ENCODE measurements at regions not wholly inside any gene's neighbourhood (a gene's known extent, or its start where the extent isn't known, plus 50 kb on each side); places are given as distances from the start of the nearest gene placed in this dataset.
"Not testable (repeated sequence)": the region's sequence is repeated elsewhere in the genome, so short reads cannot be mapped to it uniquely, and the experiment has no call there.

DNA sequence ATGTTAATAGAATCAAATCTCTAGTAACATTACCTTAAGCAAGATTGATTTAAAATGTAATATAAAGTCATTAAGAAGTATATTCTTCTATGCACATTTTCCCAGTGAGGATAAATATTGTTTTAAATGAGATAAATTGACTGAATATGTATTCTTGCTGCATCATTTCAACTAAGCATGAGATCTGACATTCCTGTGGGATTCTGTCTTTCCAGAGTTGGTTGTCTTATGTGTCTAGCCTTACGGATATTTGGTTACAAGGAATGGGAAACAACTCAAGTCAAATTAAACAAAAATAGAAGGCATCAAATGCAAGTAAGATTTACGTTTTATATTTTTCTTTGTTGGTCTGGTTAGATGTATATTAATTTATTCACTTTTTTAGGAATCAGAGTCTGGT is 287.5 kb downstream of the PTGER3 start:
- DNase-seq: no peak

DNA sequence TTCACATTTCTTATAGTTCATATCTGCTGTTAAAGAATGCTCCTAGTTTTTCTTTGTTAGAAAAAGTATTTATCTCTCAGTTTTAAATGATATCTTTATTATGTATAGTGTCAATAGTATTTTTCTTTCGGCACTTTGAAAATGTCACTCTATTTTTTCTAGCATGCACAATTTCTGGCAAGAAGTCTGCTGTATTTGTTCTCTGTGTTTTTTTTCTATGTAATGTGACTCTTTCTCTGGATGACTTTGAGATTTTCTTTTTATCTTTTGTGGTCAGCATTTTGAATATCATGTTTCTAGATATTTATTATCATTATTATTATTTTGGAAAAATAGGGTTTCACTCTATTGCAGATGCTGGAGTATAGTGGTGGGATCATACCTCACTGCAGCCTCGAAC is 285.2 kb downstream of the PTGER3 start:
- no peak for DNase-seq

GRCh38 chr1:70764747-70765146 is 282.9 kb downstream of the PTGER3 start:
- no peak for DNase-seq

DNA sequence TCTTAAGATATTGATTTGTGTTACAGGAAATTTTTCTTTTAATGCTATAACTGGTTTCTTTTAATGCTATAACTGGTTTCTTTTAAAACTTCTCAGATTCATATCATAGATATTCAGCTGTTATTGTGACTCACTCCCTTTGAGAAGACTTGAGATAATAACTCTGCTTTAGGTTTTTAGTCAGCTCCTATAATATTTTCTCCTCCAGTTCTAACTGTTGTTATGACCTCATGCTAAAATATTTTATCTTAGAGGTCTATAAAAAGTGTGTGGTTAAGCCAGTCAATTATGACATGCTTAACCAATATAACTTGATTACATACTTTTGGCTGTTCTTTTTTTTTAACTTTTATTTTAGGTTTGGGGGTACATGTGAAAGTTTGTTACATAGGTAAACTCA is 280.2 kb downstream of the PTGER3 start:
- DNase-seq: no peak

DNA sequence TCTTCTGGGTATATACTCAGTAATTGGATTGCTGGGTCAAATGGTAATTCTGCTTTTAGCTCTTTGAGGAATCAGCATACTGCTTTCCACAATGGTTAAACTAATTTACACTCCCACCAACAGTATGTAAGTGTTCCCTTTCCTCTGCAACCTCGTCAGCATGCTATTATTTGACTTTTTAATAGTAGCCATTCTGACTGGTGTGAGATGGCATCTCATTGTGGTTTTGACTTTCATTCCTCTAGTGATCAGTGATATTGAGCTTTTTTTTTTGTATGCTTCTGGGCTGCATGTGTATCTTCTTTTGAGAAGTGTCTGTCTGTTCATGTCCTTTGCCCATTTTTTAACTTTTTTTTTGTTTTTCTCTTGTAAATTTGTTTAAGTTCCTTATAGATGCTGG is 279.4 kb downstream of the PTGER3 start:
- no peak for DNase-seq

- no peak for DNase-seq
These were observed 269.4 kb downstream of the PTGER3 start for GRCh38 chr1:70778056-70778762.

DNA sequence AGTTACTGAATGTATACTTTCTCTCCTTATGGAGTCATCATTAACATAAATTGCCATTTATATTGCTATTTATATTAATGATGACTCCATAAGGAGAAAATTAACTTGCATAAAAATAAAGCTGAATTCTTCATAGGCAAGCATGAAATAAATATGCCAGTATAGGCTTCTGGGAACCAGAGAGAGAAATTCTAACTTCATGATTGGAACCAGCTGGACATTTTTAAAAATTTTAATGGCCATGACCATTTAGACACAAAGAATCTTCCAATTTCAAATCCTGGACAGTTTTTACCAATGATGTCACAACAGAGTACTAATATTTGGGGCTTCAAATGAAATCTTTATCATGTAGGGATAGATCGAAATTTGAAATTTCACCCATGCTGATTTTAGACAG is 268.7 kb downstream of the PTGER3 start:
- DNase-seq: no peak

GRCh38 chr1:70779571-70779970 is 268.0 kb downstream of the PTGER3 start:
- no peak for DNase-seq

DNA sequence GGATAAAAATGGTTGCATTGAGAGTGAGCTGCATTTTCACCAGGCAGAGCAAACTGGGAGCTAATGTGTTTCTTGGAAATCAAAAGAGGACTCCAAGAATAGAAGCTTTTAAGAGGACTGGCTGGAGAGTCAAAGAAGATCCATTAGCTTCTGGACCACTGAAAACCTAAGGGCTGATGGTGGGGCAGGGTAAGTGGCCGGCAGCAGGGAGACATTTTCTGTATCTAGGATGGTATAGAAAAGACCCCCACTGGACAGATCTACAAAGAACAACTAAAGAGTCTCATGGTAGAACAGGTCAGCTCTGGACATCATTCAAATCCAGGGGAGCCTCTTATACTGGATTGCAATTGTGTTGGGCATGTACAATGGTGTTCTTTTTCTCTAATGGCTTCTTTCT is 262.3 kb downstream of the PTGER3 start:
- no peak for DNase-seq

GRCh38 chr1:70790232-70790923 is 257.2 kb downstream of the PTGER3 start:
- no peak for DNase-seq

GRCh38 chr1:70795064-70795463 is 252.6 kb downstream of the PTGER3 start:
- DNase-seq: not testable (repeated sequence)

DNA sequence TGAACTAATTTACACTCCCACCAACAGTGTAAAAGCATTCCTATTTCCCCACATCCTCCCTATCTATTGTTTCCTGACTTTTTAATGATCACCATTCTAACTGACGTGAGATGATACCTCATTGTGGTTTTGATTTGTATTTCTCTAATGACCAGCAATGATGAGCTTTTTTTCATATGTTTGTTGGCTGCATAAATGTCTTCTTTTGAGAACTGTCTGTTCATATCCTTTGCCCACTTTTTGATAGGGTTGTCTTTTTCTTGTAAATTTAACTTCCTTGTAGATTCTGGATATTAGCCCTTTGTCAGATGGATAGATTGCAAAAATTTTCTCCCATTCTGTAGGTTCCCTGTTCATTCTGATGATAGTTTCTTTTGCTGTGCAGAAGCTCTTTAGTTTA is 251.3 kb downstream of the PTGER3 start:
- not testable (repeated sequence) for DNase-seq

DNA sequence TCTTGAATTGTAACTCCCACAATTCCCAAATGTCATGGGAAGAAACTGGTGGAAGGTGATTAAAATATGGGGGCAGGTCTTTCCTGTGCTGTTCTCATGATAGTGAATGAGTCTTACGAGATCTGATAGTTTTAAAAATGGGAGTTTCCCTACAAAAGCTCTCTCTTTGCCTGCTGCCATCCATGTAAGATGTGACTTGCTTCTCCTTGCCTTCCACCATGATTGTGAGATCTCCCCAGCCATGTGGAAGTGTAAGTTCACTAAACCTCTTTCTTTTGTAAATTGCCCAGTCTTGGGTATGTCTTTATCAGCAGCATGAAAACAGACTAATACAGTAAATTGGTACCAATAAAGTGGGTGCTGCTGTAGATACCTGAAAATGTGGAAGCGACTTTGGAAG is 245.0 kb downstream of the PTGER3 start:
- DNase-seq: not testable (repeated sequence)

GRCh38 chr1:70805641-70806040 is 242.0 kb downstream of the PTGER3 start:
- DNase-seq: no peak

DNA sequence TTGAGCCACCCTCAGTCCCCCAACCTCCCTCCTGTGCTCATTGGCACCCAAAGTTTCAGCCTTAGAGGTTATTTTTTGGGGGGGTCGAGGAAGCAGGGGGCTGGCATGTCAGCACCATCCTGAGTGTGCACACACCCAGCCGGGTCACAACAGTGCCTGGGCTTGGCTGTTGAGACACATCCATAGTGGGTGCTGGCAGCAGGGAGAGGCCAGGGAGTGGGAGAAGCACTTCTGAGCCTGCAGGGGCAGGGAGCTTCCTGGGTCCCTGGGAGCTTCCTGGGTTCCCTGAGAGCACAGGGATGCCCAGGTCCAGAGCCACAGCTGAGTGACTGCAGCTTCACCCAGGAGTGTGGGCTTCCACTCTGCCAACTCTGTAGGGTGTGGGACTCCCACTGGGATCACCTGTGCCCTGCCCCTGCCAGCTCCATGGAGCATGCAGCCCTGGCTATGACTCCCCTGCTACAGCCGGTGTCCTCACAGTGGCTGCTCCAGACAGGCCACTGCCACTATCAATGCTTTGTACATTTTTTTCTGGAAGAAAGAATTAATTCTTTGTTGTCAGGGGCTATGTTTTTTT is 240.4 kb downstream of the PTGER3 start:
- DNase-seq: no peak

DNA sequence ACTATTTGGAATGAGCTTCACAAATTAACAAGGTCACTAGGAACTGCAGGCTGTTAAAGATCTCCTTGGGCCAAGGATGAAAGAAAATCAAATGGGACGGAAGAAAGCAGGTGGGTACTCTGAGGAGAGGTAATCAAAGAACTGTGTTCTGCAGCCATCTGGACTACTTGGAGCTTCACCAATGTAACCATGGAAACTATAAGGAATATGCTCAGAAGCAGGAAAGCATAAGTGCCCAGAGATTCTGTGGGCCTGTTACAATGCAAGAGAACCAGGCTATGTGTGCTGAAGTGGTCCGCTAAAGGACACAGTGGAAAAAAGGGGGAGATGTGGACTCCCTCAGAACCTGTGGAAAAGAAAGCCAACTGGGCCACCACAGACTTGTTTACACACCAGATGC is 238.5 kb downstream of the PTGER3 start:
- DNase-seq: no peak

GRCh38 chr1:70811815-70812214 is 235.8 kb downstream of the PTGER3 start:
- no peak for DNase-seq

DNA sequence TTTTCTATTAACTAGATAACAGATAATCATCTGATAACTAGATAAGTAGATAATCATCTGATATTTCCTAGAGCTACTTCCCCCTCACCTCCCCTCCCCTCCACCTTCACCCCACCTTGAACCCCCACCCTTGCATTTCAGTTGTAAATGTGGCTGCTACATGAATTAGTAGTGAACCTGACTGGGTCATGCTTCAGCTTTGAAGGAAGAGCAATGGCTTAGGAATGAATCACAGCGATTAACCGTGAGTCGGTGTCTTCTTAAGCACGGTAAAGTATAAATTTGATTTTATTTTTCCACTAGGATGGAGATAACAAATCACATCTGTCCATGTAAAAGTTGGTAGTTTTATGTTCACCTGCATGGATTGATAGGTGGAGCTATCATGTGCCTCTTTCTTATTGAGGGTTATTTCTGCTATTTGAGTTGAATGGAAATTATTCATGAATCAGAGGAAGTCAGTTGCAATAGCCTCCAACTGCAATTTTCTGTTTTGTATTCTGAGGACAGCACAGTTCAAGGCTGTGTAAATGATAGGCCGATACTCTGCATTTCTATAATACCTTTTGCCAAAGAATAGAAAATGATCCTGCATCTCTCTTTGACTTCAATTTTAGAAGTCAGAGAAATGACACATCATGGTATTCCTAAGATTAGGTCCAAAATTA is 235.0 kb downstream of the PTGER3 start:
- no peak for DNase-seq

DNA sequence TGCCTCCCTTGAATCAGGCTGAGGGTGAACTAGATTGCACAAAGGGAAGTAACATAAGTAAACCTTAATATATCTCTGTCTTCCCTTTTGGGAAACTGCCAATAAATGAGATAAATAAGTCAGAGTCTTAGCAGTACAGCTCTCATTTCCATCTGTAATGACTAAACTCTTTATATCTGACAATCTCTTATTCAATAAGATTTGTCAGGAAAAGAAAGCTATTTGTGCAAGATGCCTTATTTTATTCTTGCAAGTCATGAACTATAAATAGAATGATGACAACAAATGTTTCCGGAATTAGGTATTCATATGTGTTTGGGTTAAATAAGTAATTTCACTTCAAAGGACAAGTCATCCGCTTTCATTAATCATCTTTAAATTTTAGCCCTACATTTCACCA is 229.2 kb downstream of the PTGER3 start:
- no peak for DNase-seq

- DNase-seq: no peak
These were observed 228.4 kb downstream of the PTGER3 start for GRCh38 chr1:70819231-70819630.

DNA sequence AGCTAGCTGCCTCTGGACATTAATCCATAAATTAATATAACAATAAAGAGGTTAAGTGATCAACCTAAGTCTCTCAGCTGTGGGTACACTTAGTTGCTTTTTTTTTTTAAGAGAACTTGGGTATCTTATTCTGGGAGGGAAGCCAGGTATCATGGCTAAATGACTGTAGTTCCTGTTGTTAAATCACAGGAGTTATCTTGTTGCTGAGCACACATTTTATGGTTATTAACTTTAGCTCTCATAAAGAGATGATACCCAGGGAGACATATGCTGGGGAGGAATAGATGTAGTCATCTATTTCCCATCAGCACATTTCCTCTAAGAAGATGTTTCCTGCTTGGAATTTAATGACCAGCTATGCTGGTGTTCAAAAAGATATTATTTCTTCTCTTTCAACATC is 227.8 kb downstream of the PTGER3 start:
- no peak for DNase-seq

- DNase-seq: no peak
These were observed 227.2 kb downstream of the PTGER3 start for GRCh38 chr1:70820396-70820795.

- no peak for DNase-seq
These were observed 226.6 kb downstream of the PTGER3 start for GRCh38 chr1:70820995-70821394.

DNA sequence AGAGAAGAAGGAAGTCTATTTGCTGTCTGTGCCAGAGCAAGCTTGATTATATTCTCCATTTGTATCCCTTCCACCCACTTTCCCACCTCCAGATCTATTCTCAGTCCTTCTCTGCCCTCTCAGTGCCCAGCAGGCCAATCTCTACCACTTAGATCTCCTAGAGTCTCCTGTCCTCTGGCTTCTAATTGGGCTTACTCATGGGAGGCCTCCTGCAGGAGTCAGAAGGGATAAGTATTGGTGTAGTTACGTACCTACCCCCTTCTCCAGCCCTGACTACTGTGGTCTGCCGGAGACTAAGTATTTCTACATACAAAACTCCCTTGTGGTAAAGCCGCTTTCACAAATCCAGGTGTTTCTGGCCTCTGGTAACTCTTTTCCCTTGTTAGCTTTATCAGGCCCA is 221.2 kb downstream of the PTGER3 start:
- no peak for DNase-seq
